ENCODE measurements at regions not wholly inside any gene's neighbourhood (a gene's known extent, or its start where the extent isn't known, plus 50 kb on each side); places are given as distances from the start of the nearest gene placed in this dataset.

DNA sequence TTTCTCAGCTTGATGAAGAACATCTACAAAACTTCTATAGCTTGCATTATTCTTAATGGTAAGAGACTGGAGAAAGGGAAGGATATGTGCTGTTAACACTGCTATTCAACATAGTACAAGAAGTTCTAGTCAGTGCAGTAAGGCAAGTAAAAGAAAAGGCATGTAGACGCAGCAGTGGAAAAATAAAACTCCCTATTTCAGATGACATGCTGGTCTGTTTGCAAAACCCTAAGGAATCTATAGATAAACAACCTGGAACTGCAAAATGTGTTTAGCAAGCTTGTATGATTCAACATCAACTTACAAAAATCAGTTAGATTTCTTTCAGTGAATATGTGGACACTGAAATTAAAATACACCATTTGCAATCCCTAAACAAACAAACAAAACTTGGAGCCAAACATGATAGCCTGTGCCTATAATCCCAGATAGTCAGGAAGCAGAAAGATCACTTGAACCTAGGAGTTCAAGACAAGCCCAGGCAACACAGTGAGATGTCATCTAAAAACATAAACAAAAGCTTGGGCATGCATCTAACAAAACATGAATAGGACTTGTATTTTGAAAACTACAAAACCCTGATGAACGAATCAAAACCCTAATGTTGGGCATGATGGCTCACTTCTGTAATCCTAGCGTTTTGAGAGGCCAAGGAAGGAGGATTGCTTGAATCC is 293.6 kb upstream of the RGS6 start:
- TF ChIP-seq, protein P1, sequence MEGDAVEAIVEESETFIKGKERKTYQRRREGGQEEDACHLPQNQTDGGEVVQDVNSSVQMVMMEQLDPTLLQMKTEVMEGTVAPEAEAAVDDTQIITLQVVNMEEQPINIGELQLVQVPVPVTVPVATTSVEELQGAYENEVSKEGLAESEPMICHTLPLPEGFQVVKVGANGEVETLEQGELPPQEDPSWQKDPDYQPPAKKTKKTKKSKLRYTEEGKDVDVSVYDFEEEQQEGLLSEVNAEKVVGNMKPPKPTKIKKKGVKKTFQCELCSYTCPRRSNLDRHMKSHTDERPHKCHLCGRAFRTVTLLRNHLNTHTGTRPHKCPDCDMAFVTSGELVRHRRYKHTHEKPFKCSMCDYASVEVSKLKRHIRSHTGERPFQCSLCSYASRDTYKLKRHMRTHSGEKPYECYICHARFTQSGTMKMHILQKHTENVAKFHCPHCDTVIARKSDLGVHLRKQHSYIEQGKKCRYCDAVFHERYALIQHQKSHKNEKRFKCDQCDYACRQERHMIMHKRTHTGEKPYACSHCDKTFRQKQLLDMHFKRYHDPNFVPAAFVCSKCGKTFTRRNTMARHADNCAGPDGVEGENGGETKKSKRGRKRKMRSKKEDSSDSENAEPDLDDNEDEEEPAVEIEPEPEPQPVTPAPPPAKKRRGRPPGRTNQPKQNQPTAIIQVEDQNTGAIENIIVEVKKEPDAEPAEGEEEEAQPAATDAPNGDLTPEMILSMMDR (IDR thresholded peaks at IDR 0.05), result no peak
- TF ChIP-seq POLR2A (IDR thresholded peaks at IDR 0.05), result no peak
- WGBS, 2 donors, result 84 to 91% methylated on average over 3 of the region's 3 CpGs
- no peaks in the 10 kb centered on the region for H3K9me3 ChIP-seq
- H3K4me3 ChIP-seq (replicated peaks in 1 of 3), result no peak overlapping the region
- no peaks in the 10 kb centered on the region for H3K36me3 ChIP-seq
- H3K4me1 ChIP-seq, result no peaks in the 10 kb centered on the region
- no peaks in the 10 kb centered on the region for H3K27me3 ChIP-seq
- H3K27ac ChIP-seq, result no peak overlapping the region
- DNase-seq, result no peak
- intact Hi-C loops (cut with DNase I), result no loop called here

DNA sequence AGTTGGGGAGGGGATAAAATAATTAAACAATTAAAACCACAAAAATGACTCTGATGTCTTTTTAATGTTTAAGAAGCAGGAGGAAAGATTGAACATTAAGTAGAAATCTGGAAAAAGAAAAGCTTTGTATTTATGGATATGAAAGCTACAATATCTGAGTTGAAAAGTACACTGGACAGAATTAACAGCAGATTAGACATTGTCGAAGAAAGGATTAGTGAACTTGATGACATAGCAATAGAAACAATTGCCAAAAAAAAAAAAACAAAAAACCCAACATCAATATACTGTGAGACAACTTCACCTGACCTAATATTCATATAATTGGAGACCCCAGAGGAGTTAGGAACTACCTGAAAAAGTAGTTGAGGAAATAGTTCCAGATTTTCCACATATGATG is 289.5 kb upstream of the RGS6 start:
- TF ChIP-seq, protein P1 (IDR thresholded peaks at IDR 0.05), result no peak
- TF ChIP-seq POLR2A (IDR thresholded peaks at IDR 0.05), result no peak
- intact Hi-C loops (cut with DNase I), result no loop called here

DNA sequence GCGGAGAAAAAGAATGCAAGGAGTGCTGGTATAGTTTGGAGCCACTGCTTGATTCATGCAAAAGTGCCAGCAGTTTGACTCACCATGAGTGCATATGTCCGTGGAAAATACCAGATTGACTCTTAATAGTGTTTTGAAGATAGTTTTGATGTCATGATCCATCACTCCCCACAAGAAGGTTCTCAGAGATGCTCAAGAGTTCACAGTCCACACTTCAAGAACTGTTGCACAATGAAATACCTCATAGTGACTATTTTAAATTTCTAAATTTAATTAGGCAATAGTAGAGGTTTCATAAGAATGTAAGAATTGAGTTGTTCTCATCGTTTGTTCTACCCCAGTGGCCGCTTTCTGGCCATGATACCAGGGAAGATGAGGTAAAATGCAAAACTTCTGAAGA is 286.6 kb upstream of the RGS6 start:
- TF ChIP-seq POLR2A (IDR thresholded peaks at IDR 0.05), result no peak
- TF ChIP-seq, protein P1 (IDR thresholded peaks at IDR 0.05), result no peak
- H3K4me1 ChIP-seq, result peaks cover 28 to 30% of the 10 kb centered on the region in 2 donors
- intact Hi-C loops (cut with DNase I), result no loop called here
- peak overlapping the region in 2 of 3 donors; percentile 84 to 89 for H3K27ac ChIP-seq
- no peak for DNase-seq
- H3K4me3 ChIP-seq (replicated peaks in 1 of 3), result no peak overlapping the region
- no peaks in the 10 kb centered on the region for H3K36me3 ChIP-seq
- no peaks in the 10 kb centered on the region for H3K27me3 ChIP-seq
- WGBS, 2 donors, result 82 to 85% methylated on average over 4 of the region's 4 CpGs
- no peaks in the 10 kb centered on the region for H3K9me3 ChIP-seq

More for the DNA sequence above, 289.5 kb upstream of the RGS6 start:
- no peak overlapping the region for H3K4me3 ChIP-seq (replicated peaks in 1 of 3)
- DNase-seq, result no peak
- no peaks in the 10 kb centered on the region for H3K9me3 ChIP-seq
- H3K4me1 ChIP-seq, result peaks cover 15 to 18% of the 10 kb centered on the region in 2 donors
- H3K27me3 ChIP-seq, result no peaks in the 10 kb centered on the region
- no peak overlapping the region for H3K27ac ChIP-seq
- no peaks in the 10 kb centered on the region for H3K36me3 ChIP-seq
- 100% methylated on average over 1 of the region's 1 CpG for WGBS, 2 donors

DNA sequence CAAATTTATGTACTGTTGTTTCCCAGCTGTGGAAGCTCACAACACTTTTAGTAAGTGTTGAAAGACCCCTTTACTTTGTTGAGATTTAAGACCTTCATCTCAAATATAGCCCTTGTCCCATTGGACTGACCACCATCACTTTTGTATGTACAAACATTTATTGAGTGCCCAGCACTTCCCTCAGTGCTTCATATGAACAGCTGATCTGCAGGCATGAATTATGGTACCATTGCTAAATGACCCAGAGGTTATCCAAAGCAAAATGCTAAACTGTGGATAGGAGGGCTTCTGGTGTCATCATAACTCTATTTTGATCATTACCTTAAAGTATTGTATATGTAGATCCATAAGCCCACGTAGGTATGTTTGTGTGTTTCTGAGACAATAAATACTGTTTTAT is 285.7 kb upstream of the RGS6 start:
- H3K36me3 ChIP-seq, result no peaks in the 10 kb centered on the region
- TF ChIP-seq, protein P1 (IDR thresholded peaks at IDR 0.05), result no peak
- no peak for TF ChIP-seq POLR2A (IDR thresholded peaks at IDR 0.05)
- no peak for DNase-seq
- intact Hi-C loops (cut with DNase I), result no loop called here
- no peaks in the 10 kb centered on the region for H3K9me3 ChIP-seq
- H3K4me1 ChIP-seq, result peaks cover 37 to 39% of the 10 kb centered on the region in 2 donors
- peak overlapping the region; percentile 64 to 89 (median 84) for H3K27ac ChIP-seq
- 40 to 50% methylated on average over 1 of the region's 1 CpG for WGBS, 2 donors
- H3K4me3 ChIP-seq (replicated peaks in 1 of 3), result no peak overlapping the region
- H3K27me3 ChIP-seq, result no peaks in the 10 kb centered on the region

DNA sequence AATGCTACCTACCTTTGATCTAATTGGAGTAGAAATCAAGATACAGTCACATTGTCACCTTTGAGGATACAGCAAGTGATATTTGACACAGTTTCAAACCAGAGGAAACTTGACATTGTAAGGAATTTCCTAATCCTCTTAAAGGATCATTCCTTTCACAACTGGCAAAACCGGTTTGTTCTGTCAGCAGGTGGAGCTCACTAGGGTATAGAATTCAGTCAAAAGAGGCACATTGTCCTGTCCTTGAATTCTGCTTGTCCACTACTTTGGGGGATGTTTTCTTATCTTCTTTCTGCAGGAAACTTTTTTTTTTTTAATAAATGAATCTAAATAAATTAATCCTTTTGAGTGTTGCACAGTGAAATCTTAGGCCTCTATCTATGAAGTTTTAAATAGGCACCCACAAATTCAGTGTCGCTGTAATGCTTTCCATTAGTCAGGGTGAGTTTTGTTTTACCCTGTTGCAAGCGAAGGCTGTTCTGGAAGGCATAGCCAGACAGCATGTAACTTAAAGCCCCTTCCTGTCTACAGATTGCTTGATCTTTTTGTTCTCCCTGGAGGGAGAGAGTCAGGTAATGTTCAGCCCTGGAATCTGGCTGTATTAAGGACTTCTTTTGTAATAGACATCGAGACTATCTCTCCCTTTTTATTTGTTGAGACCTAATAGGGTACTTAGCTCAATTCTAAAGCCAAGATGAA is 285.0 kb upstream of the RGS6 start:
- H3K27me3 ChIP-seq, result no peaks in the 10 kb centered on the region
- peaks cover 42 to 45% of the 10 kb centered on the region in 2 donors for H3K4me1 ChIP-seq
- H3K27ac ChIP-seq, result peak overlapping the region; percentile 82 to 89 (median 84)
- DNase-seq, result peak; percentile 63 to 66
- no peaks in the 10 kb centered on the region for H3K9me3 ChIP-seq
- H3K4me3 ChIP-seq (replicated peaks in 1 of 3), result no peak overlapping the region
- intact Hi-C loops (cut with DNase I), result no loop called here
- 36 to 57% methylated on average over 4 of the region's 4 CpGs for WGBS, 2 donors
- TF ChIP-seq, protein P1 (IDR thresholded peaks at IDR 0.05), result no peak
- TF ChIP-seq POLR2A (IDR thresholded peaks at IDR 0.05), result no peak
- no peaks in the 10 kb centered on the region for H3K36me3 ChIP-seq
